ENCODE measurements at regions not wholly inside any gene's neighbourhood (a gene's known extent, or its start where the extent isn't known, plus 50 kb on each side); places are given as distances from the start of the nearest gene placed in this dataset.
"Not testable (repeated sequence)": the region's sequence is repeated elsewhere in the genome, so short reads cannot be mapped to it uniquely, and the experiment has no call there.

GRCh38 chr9:7739595-7739994 lies 60.0 kb downstream of the DMAC1 start:
- Mint-ChIP-seq H3K36me3 (ENCODE audit: low read depth) (no peaks in the 10 kb centered on the region), H3K27me3 (no peaks in the 10 kb centered on the region), H3K9me3 (no peaks in the 10 kb centered on the region), H3K4me3 (no peak overlapping the region), H3K4me1 (no peaks in the 10 kb centered on the region), H3K27ac (no peak overlapping the region)
- DNase-seq (no peak), ATAC-seq (no peak)

DNA sequence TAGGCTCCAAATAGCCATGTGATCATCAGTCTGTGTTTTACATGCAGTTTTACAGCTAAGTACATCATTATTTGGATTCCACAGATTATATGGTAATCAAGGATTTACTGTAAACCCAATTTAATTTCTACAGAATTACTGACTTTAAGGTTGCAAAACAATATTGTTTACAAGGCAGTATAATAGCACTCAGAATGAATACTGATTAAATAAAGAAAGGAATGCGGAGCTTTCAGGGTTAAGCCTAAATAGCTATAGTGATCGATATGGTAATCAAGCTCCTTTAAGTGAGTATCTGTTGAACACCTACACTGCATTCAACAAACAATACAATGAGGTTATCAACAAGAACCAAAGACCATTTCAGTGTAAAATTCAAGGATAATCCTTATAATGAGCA lies 64.3 kb downstream of the DMAC1 start:
- H3K27ac Mint-ChIP-seq, result no peak overlapping the region
- H3K4me3 Mint-ChIP-seq, result no peak overlapping the region
- H3K36me3 Mint-ChIP-seq (ENCODE audit: low read depth), result no peaks in the 10 kb centered on the region
- no peaks in the 10 kb centered on the region for H3K9me3 Mint-ChIP-seq
- DNase-seq, result no peak
- H3K27me3 Mint-ChIP-seq, result no peaks in the 10 kb centered on the region
- no peak for ATAC-seq
- H3K4me1 Mint-ChIP-seq, result no peaks in the 10 kb centered on the region

DNA sequence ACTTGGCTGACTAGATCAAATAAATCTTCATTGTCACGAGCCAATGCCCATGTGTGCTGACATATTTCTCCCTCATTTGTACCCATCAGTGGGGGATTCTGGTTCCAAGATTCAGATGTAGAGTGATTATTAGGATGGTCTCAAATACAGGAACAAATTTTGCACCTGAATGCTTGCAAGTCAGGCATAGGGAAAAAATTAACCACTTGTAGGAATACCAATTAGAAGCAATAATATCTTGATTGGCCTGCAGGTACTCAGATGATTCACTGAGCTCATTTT lies 69.5 kb downstream of the DMAC1 start:
- no peak for DNase-seq
- no peak for ATAC-seq
- Mint-ChIP-seq H3K4me3 (no peak overlapping the region), H3K27me3 (no peaks in the 10 kb centered on the region), H3K4me1 (no peaks in the 10 kb centered on the region), H3K36me3 (ENCODE audit: low read depth) (no peaks in the 10 kb centered on the region), H3K27ac (no peak overlapping the region), H3K9me3 (no peaks in the 10 kb centered on the region)

DNA sequence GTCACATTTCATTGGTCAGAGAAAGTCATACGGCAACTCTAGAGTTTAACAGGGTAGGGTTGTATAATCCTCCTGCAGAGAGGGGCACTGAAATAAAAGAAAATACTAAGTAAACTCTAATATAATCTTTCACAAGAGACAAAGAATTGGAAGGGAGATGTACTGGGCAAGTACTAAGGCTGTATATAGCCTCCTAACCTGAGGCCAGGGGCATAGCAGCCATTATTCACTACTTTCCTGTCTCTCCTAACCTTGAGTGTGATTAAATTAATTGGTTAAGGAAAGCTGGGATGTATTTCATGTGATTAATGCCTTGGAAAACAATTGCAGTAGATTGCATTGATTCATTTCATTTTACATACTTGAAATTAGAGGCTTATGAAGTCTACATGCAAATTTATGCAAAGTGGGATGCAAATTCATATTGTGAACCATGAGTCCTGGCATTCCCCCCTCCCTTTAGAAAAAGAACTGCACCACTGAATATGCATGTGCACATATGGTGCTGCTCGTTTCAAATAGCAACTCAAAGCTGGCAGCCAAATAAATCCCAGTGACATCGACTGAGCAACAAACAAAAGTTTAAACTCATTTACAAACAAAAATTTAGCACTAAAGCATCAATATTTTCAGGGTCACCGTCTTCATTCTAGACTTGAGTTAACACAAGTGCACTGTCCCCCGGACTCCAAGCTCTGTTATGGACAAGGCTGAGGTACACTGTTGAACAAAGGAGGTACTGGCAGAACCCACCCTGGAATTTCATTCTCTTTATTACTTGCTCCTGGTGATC lies 70.0 kb downstream of the DMAC1 start:
- Mint-ChIP-seq H3K36me3 (ENCODE audit: low read depth) (no peaks in the 10 kb centered on the region), H3K4me3 (no peak overlapping the region), H3K27ac (no peak overlapping the region), H3K9me3 (no peaks in the 10 kb centered on the region), H3K4me1 (no peaks in the 10 kb centered on the region), H3K27me3 (no peaks in the 10 kb centered on the region)
- no peak for DNase-seq
- ATAC-seq, result no peak

GRCh38 chr9:7721291-7721690 lies 78.3 kb downstream of the DMAC1 start:
- DNase-seq (no peak), ATAC-seq (no peak)
- Mint-ChIP-seq H3K9me3 (peaks cover 3% of the 10 kb centered on the region), H3K27ac (no peak overlapping the region), H3K27me3 (no peaks in the 10 kb centered on the region), H3K4me3 (no peak overlapping the region), H3K36me3 (ENCODE audit: low read depth) (no peaks in the 10 kb centered on the region), H3K4me1 (no peaks in the 10 kb centered on the region)

DNA sequence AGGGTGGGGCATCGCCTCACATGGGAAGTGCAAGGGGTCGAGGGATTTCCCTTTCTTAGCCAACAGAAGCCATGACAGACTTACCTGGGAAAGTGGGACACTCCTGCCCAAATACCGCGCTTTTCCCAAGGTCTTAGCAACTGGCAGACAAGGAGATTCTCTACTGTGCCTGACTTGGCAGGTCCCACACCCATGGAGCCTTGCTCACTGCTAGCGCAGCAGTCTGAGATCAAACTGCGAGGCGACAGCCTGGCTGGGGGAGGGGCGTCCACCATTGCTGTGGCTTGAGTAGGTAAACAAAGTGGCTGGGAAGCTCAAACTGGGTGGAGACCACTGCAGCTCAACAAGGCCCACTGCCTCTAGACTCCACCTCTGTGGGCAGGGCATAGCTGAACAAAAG lies 86.5 kb downstream of the DMAC1 start:
- not testable (repeated sequence) for DNase-seq; H3K27ac Mint-ChIP-seq; ATAC-seq; H3K27me3 Mint-ChIP-seq; H3K9me3 Mint-ChIP-seq; H3K4me3 Mint-ChIP-seq; H3K4me1 Mint-ChIP-seq; H3K36me3 Mint-ChIP-seq (ENCODE audit: low read depth)

GRCh38 chr9:7710686-7711085 lies 88.9 kb downstream of the DMAC1 start:
- no peak for DNase-seq
- H3K9me3 Mint-ChIP-seq, result no peaks in the 10 kb centered on the region
- H3K27me3 Mint-ChIP-seq, result no peaks in the 10 kb centered on the region
- ATAC-seq, result no peak
- H3K4me1 Mint-ChIP-seq, result no peaks in the 10 kb centered on the region
- no peak overlapping the region for H3K4me3 Mint-ChIP-seq
- H3K36me3 Mint-ChIP-seq (ENCODE audit: low read depth), result no peaks in the 10 kb centered on the region
- no peak overlapping the region for H3K27ac Mint-ChIP-seq

- no peak for DNase-seq
- Mint-ChIP-seq H3K4me1 (no peaks in the 10 kb centered on the region), H3K36me3 (ENCODE audit: low read depth) (no peaks in the 10 kb centered on the region), H3K9me3 (no peaks in the 10 kb centered on the region), H3K27ac (no peak overlapping the region), H3K27me3 (no peaks in the 10 kb centered on the region), H3K4me3 (no peak overlapping the region)
- no peak for ATAC-seq
Measured at GRCh38 chr9:7707934-7708333, 91.6 kb downstream of the DMAC1 start.

DNA sequence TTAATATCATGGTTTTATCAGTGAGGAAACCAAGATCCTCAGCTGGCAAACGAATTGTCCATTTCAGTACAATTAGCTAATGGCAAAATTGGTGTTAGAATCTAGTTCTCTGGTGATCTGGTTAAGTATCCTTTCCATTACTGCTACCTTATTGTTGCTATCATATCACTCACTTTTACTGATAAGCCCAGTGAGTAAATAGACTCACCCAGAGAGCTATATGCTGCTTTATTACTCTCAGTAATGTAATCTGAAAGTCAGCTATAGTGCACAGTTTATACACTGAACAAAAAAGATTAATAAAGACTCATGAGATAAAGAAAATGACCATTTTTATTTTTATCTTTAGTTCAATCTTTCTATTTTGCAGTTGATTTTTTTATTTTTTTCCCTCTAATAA lies 95.0 kb downstream of the DMAC1 start:
- H3K4me1 Mint-ChIP-seq, result no peaks in the 10 kb centered on the region

GRCh38 chr9:7691909-7692308 lies 107.7 kb downstream of the DMAC1 start:
- no peak for DNase-seq
- peaks cover 8% of the 10 kb centered on the region for H3K9me3 Mint-ChIP-seq
- ATAC-seq, result no peak
- no peaks in the 10 kb centered on the region for H3K4me1 Mint-ChIP-seq
- H3K36me3 Mint-ChIP-seq (ENCODE audit: low read depth), result no peaks in the 10 kb centered on the region
- H3K4me3 Mint-ChIP-seq, result no peak overlapping the region
- no peak overlapping the region for H3K27ac Mint-ChIP-seq
- H3K27me3 Mint-ChIP-seq, result no peaks in the 10 kb centered on the region

More for the DNA sequence above, 95.0 kb downstream of the DMAC1 start:
- H3K27me3 Mint-ChIP-seq, result no peaks in the 10 kb centered on the region
- H3K9me3 Mint-ChIP-seq, result no peaks in the 10 kb centered on the region
- no peaks in the 10 kb centered on the region for H3K36me3 Mint-ChIP-seq (ENCODE audit: low read depth)
- no peak overlapping the region for H3K27ac Mint-ChIP-seq
- DNase-seq, result no peak
- ATAC-seq, result no peak
- H3K4me3 Mint-ChIP-seq, result no peak overlapping the region

DNA sequence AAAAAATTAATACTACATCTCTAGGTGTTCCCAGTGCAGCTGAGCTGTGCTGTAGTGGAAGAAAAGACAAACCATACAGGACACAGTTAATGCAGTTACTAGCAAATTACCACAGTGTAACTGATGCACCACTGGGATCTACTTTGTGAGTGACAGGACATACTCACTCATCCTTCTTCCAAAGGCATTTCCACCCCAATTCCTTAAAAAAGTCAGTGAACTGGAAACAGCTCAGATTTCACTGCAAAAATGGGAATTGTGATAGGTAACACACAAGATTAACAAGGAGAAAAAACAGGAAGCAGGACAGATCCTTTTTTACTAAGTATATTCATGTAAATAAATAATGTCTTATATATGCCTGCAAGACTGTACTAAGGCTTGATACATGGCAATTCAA lies 109.6 kb downstream of the DMAC1 start:
- no peak overlapping the region for H3K27ac Mint-ChIP-seq
- H3K9me3 Mint-ChIP-seq, result peaks cover 8% of the 10 kb centered on the region
- no peaks in the 10 kb centered on the region for H3K4me1 Mint-ChIP-seq
- no peaks in the 10 kb centered on the region for H3K36me3 Mint-ChIP-seq (ENCODE audit: low read depth)
- H3K27me3 Mint-ChIP-seq, result no peaks in the 10 kb centered on the region
- ATAC-seq, result no peak
- no peak for DNase-seq
- H3K4me3 Mint-ChIP-seq, result no peak overlapping the region

- no peaks in the 10 kb centered on the region for H3K4me1 Mint-ChIP-seq
- ATAC-seq (no peak), DNase-seq (no peak)
- no peaks in the 10 kb centered on the region for H3K36me3 Mint-ChIP-seq (ENCODE audit: low read depth)
- no peak overlapping the region for H3K4me3 Mint-ChIP-seq
- peaks cover 8% of the 10 kb centered on the region for H3K9me3 Mint-ChIP-seq
- no peaks in the 10 kb centered on the region for H3K27me3 Mint-ChIP-seq
- no peak overlapping the region for H3K27ac Mint-ChIP-seq
Measured at GRCh38 chr9:7688626-7689025, 111.0 kb downstream of the DMAC1 start.

- Mint-ChIP-seq H3K27me3 (no peaks in the 10 kb centered on the region), H3K4me1 (no peaks in the 10 kb centered on the region), H3K4me3 (no peak overlapping the region), H3K36me3 (ENCODE audit: low read depth) (no peaks in the 10 kb centered on the region), H3K9me3 (no peaks in the 10 kb centered on the region), H3K27ac (peak overlapping the region; percentile 17)
- ATAC-seq, result no peak
- DNase-seq, result no peak
Measured at GRCh38 chr9:7676609-7677156, 122.9 kb downstream of the DMAC1 start.

DNA sequence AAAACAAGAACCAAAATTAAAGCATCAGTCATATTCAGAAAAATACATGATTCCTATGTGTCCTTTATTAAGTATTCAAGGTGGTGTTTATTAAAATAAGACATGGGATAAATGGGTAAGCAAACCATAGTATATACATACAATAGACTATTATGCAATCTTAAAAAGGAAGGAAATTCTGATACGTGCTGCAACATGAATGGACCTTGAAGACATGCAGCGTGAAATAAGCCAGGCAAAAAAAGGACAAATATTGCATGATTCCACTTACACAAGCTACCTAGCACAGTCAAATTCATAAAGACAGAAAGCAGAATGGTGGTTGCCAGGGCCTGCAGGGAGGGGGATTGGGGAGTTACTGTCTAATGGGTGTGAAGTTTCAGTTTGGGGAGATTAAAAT lies 127.7 kb downstream of the DMAC1 start:
- no peak overlapping the region for H3K27ac Mint-ChIP-seq
- ATAC-seq, result no peak
- DNase-seq, result no peak
- H3K9me3 Mint-ChIP-seq, result no peaks in the 10 kb centered on the region
- no peaks in the 10 kb centered on the region for H3K27me3 Mint-ChIP-seq
- no peaks in the 10 kb centered on the region for H3K4me1 Mint-ChIP-seq
- no peaks in the 10 kb centered on the region for H3K36me3 Mint-ChIP-seq (ENCODE audit: low read depth)
- H3K4me3 Mint-ChIP-seq, result no peak overlapping the region

DNA sequence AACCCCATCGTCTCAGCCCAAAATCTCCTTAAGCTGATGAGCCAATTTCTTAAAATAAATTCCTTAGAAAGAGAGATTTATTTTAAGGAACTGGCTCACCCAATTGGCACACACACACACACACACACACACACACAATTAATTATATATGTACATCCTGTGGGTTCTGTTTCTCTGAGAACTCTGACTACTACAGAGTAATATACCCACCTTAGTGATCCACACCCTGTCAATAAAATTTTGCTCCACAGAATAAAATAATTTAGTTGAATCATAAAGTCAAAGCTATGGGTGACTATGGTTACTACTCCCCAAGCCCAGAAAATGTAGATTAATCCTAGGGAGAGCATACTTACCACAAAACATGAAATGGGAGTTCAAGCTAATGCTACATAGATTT lies 131.0 kb downstream of the DMAC1 start:
- Mint-ChIP-seq H3K27me3 (no peaks in the 10 kb centered on the region), H3K4me3 (no peak overlapping the region), H3K9me3 (no peaks in the 10 kb centered on the region), H3K27ac (no peak overlapping the region), H3K36me3 (ENCODE audit: low read depth) (no peaks in the 10 kb centered on the region), H3K4me1 (no peaks in the 10 kb centered on the region)
- ATAC-seq, result no peak
- no peak for DNase-seq

- no peaks in the 10 kb centered on the region for H3K9me3 Mint-ChIP-seq
- H3K4me3 Mint-ChIP-seq, result no peak overlapping the region
- H3K4me1 Mint-ChIP-seq, result no peaks in the 10 kb centered on the region
- H3K27me3 Mint-ChIP-seq, result no peaks in the 10 kb centered on the region
- no peaks in the 10 kb centered on the region for H3K36me3 Mint-ChIP-seq (ENCODE audit: low read depth)
- H3K27ac Mint-ChIP-seq, result no peak overlapping the region
- DNase-seq (no peak), ATAC-seq (no peak)
Measured at GRCh38 chr9:7665874-7666273, 133.7 kb downstream of the DMAC1 start.

Data from activated naive CD8-positive, alpha-beta T cell treated with anti-CD3 and anti-CD28 coated beads, Interleukin-2, amount 50 U/mL, for 24 hours (primary cell).